ENCODE measurements at regions not wholly inside any gene's neighbourhood (a gene's known extent, or its start where the extent isn't known, plus 50 kb on each side); places are given as distances from the start of the nearest gene placed in this dataset.
"Not testable (repeated sequence)": the region's sequence is repeated elsewhere in the genome, so short reads cannot be mapped to it uniquely, and the experiment has no call there.

GRCh38 chrX:44667771-44668170 lies 125.1 kb upstream of the FUNDC1 start:
- Histone ChIP-seq H3K79me2 (ENCODE audit: low read length) (no peaks in the 10 kb centered on the region), H3K4me2 (ENCODE audit: low read depth, low read length, poor library complexity, severe bottlenecking) (no peak overlapping the region), H3K4me3 (ENCODE audit: low read length) (no peak overlapping the region), H3K9me2 (replicated peaks; ENCODE audit: insufficient read depth, low read length) (no peaks in the 10 kb centered on the region), H3K27me3 (ENCODE audit: low read length) (no peaks in the 10 kb centered on the region), H4K20me1 (ENCODE audit: insufficient read depth, low read depth, low read length) (no peaks in the 10 kb centered on the region), H3K27ac (ENCODE audit: low read length) (no peak overlapping the region), H3K9me3 (ENCODE audit: low read length) (no peaks in the 10 kb centered on the region), H2AFZ (ENCODE audit: low read length) (no peak overlapping the region), H3K36me3 (ENCODE audit: insufficient read depth, low read length) (no peaks in the 10 kb centered on the region), H3K4me1 (ENCODE audit: low read length) (no peaks in the 10 kb centered on the region), H3K9ac (ENCODE audit: low read length) (no peak overlapping the region)
- no peak for DNase-seq

GRCh38 chrX:44657718-44658246 lies 115.1 kb upstream of the FUNDC1 start:
- H3K79me2 ChIP-seq (ENCODE audit: low read length); H3K4me1 ChIP-seq (ENCODE audit: low read length); H3K9me3 ChIP-seq (ENCODE audit: low read length); DNase-seq; H3K36me3 ChIP-seq (ENCODE audit: insufficient read depth, low read length); H3K27ac ChIP-seq (ENCODE audit: low read length); H3K9ac ChIP-seq (ENCODE audit: low read length); H3K4me3 ChIP-seq (ENCODE audit: low read length); H2AFZ ChIP-seq (ENCODE audit: low read length); H4K20me1 ChIP-seq (ENCODE audit: insufficient read depth, low read depth, low read length); H3K4me2 ChIP-seq (ENCODE audit: low read depth, low read length, poor library complexity, severe bottlenecking); H3K27me3 ChIP-seq (ENCODE audit: low read length); H3K9me2 ChIP-seq (replicated peaks; ENCODE audit: insufficient read depth, low read length): not testable (repeated sequence)

GRCh38 chrX:44651358-44651757 lies 108.7 kb upstream of the FUNDC1 start:
- Histone ChIP-seq H3K4me2 (ENCODE audit: low read depth, low read length, poor library complexity, severe bottlenecking) (no peak overlapping the region), H3K9ac (ENCODE audit: low read length) (no peak overlapping the region), H3K9me3 (ENCODE audit: low read length) (no peaks in the 10 kb centered on the region), H3K27ac (ENCODE audit: low read length) (no peak overlapping the region), H3K36me3 (ENCODE audit: insufficient read depth, low read length) (no peaks in the 10 kb centered on the region), H4K20me1 (ENCODE audit: insufficient read depth, low read depth, low read length) (no peaks in the 10 kb centered on the region), H3K9me2 (replicated peaks; ENCODE audit: insufficient read depth, low read length) (no peaks in the 10 kb centered on the region), H3K79me2 (ENCODE audit: low read length) (no peaks in the 10 kb centered on the region), H3K4me1 (ENCODE audit: low read length) (no peaks in the 10 kb centered on the region), H2AFZ (ENCODE audit: low read length) (no peak overlapping the region), H3K27me3 (ENCODE audit: low read length) (no peaks in the 10 kb centered on the region), H3K4me3 (ENCODE audit: low read length) (no peak overlapping the region)
- DNase-seq = no peak

GRCh38 chrX:44643723-44644122 lies 101.1 kb upstream of the FUNDC1 start:
- no peaks in the 10 kb centered on the region for H3K27me3 ChIP-seq (ENCODE audit: low read length)
- H3K27ac ChIP-seq (ENCODE audit: low read length) = no peak overlapping the region
- H3K79me2 ChIP-seq (ENCODE audit: low read length) = no peaks in the 10 kb centered on the region
- H3K9me2 ChIP-seq (replicated peaks; ENCODE audit: insufficient read depth, low read length) = no peaks in the 10 kb centered on the region
- no peaks in the 10 kb centered on the region for H3K4me1 ChIP-seq (ENCODE audit: low read length)
- no peak overlapping the region for H3K4me2 ChIP-seq (ENCODE audit: low read depth, low read length, poor library complexity, severe bottlenecking)
- no peak overlapping the region for H2AFZ ChIP-seq (ENCODE audit: low read length)
- no peak overlapping the region for H3K4me3 ChIP-seq (ENCODE audit: low read length)
- no peaks in the 10 kb centered on the region for H3K36me3 ChIP-seq (ENCODE audit: insufficient read depth, low read length)
- H4K20me1 ChIP-seq (ENCODE audit: insufficient read depth, low read depth, low read length) = no peaks in the 10 kb centered on the region
- no peaks in the 10 kb centered on the region for H3K9me3 ChIP-seq (ENCODE audit: low read length)
- no peak for DNase-seq
- H3K9ac ChIP-seq (ENCODE audit: low read length) = no peak overlapping the region

- H3K79me2 ChIP-seq (ENCODE audit: low read length) = no peaks in the 10 kb centered on the region
- H3K4me2 ChIP-seq (ENCODE audit: low read depth, low read length, poor library complexity, severe bottlenecking) = no peak overlapping the region
- no peak overlapping the region for H3K4me3 ChIP-seq (ENCODE audit: low read length)
- H3K4me1 ChIP-seq (ENCODE audit: low read length) = no peaks in the 10 kb centered on the region
- no peak overlapping the region for H2AFZ ChIP-seq (ENCODE audit: low read length)
- H3K9me2 ChIP-seq (replicated peaks; ENCODE audit: insufficient read depth, low read length) = no peaks in the 10 kb centered on the region
- H3K27me3 ChIP-seq (ENCODE audit: low read length) = no peaks in the 10 kb centered on the region
- no peaks in the 10 kb centered on the region for H3K36me3 ChIP-seq (ENCODE audit: insufficient read depth, low read length)
- H3K9ac ChIP-seq (ENCODE audit: low read length) = no peak overlapping the region
- no peaks in the 10 kb centered on the region for H4K20me1 ChIP-seq (ENCODE audit: insufficient read depth, low read depth, low read length)
- no peak for DNase-seq
- no peaks in the 10 kb centered on the region for H3K9me3 ChIP-seq (ENCODE audit: low read length)
- H3K27ac ChIP-seq (ENCODE audit: low read length) = no peak overlapping the region
Observed at GRCh38 chrX:44637282-44637681, 94.6 kb upstream of the FUNDC1 start.

GRCh38 chrX:44621078-44621477 lies 78.4 kb upstream of the FUNDC1 start:
- Histone ChIP-seq H3K4me1 (ENCODE audit: low read length) (no peaks in the 10 kb centered on the region), H3K4me3 (ENCODE audit: low read length) (no peak overlapping the region), H3K27ac (ENCODE audit: low read length) (no peak overlapping the region), H3K9me3 (ENCODE audit: low read length) (no peaks in the 10 kb centered on the region), H3K27me3 (ENCODE audit: low read length) (no peaks in the 10 kb centered on the region), H3K9me2 (replicated peaks; ENCODE audit: insufficient read depth, low read length) (no peaks in the 10 kb centered on the region), H2AFZ (ENCODE audit: low read length) (no peak overlapping the region), H3K36me3 (ENCODE audit: insufficient read depth, low read length) (no peaks in the 10 kb centered on the region), H3K9ac (ENCODE audit: low read length) (no peak overlapping the region), H3K79me2 (ENCODE audit: low read length) (no peaks in the 10 kb centered on the region), H3K4me2 (ENCODE audit: low read depth, low read length, poor library complexity, severe bottlenecking) (no peak overlapping the region), H4K20me1 (ENCODE audit: insufficient read depth, low read depth, low read length) (no peaks in the 10 kb centered on the region)
- no peak for DNase-seq

GRCh38 chrX:44619039-44619438 lies 76.4 kb upstream of the FUNDC1 start:
- H3K9ac ChIP-seq (ENCODE audit: low read length) = no peak overlapping the region
- H4K20me1 ChIP-seq (ENCODE audit: insufficient read depth, low read depth, low read length) = no peaks in the 10 kb centered on the region
- no peak overlapping the region for H2AFZ ChIP-seq (ENCODE audit: low read length)
- H3K36me3 ChIP-seq (ENCODE audit: insufficient read depth, low read length) = no peaks in the 10 kb centered on the region
- H3K79me2 ChIP-seq (ENCODE audit: low read length) = no peaks in the 10 kb centered on the region
- H3K27me3 ChIP-seq (ENCODE audit: low read length) = no peaks in the 10 kb centered on the region
- H3K27ac ChIP-seq (ENCODE audit: low read length) = no peak overlapping the region
- no peak for DNase-seq
- H3K9me3 ChIP-seq (ENCODE audit: low read length) = no peaks in the 10 kb centered on the region
- no peak overlapping the region for H3K4me2 ChIP-seq (ENCODE audit: low read depth, low read length, poor library complexity, severe bottlenecking)
- H3K4me1 ChIP-seq (ENCODE audit: low read length) = no peaks in the 10 kb centered on the region
- no peak overlapping the region for H3K4me3 ChIP-seq (ENCODE audit: low read length)
- no peaks in the 10 kb centered on the region for H3K9me2 ChIP-seq (replicated peaks; ENCODE audit: insufficient read depth, low read length)

- Histone ChIP-seq H3K36me3 (ENCODE audit: insufficient read depth, low read length) (no peaks in the 10 kb centered on the region), H2AFZ (ENCODE audit: low read length) (no peak overlapping the region), H3K9ac (ENCODE audit: low read length) (no peak overlapping the region), H3K4me2 (ENCODE audit: low read depth, low read length, poor library complexity, severe bottlenecking) (no peak overlapping the region), H3K27ac (ENCODE audit: low read length) (no peak overlapping the region), H3K4me1 (ENCODE audit: low read length) (no peaks in the 10 kb centered on the region), H3K9me3 (ENCODE audit: low read length) (no peaks in the 10 kb centered on the region), H3K79me2 (ENCODE audit: low read length) (no peaks in the 10 kb centered on the region), H3K9me2 (replicated peaks; ENCODE audit: insufficient read depth, low read length) (no peaks in the 10 kb centered on the region), H3K27me3 (ENCODE audit: low read length) (no peaks in the 10 kb centered on the region), H3K4me3 (ENCODE audit: low read length) (no peak overlapping the region), H4K20me1 (ENCODE audit: insufficient read depth, low read depth, low read length) (no peaks in the 10 kb centered on the region)
- DNase-seq = peak; percentile 40
Observed at GRCh38 chrX:44596277-44596676, 53.6 kb upstream of the FUNDC1 start.

Measured in Karpas-422 (cell line).